ENCODE measurements at regions not wholly inside any gene's neighbourhood (a gene's known extent, or its start where the extent isn't known, plus 50 kb on each side); places are given as distances from the start of the nearest gene placed in this dataset.

DNA sequence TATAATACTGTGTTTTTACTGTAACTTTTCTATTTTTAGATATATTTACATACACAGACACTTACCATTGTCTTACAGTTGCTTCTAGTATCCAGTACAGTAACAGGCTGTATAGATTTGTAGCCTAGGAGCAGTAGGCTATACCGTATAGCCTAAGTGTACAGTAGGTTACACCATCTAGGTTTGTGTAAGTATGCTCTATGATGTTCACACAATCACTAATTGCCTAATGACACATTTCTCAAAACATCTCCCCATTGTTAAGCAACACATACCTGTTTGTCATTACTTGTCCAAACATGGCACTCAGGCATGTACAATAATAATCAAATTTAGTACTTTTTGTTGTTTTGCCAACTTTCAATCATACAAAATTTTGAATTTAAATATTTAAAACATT is 757.3 kb downstream of the DOK5 start:
- Mint-ChIP-seq H3K27me3 (ENCODE audit: low read depth, poor library complexity) (no peaks in the 10 kb centered on the region), H3K36me3 (ENCODE audit: low read depth) (no peaks in the 10 kb centered on the region), H3K27ac (no peak overlapping the region), H3K9me3 (peaks cover 4% of the 10 kb centered on the region), H3K4me3 (no peak overlapping the region), H3K4me1 (no peaks in the 10 kb centered on the region)
- DNase-seq, result no peak
- TF ChIP-seq, protein P1, sequence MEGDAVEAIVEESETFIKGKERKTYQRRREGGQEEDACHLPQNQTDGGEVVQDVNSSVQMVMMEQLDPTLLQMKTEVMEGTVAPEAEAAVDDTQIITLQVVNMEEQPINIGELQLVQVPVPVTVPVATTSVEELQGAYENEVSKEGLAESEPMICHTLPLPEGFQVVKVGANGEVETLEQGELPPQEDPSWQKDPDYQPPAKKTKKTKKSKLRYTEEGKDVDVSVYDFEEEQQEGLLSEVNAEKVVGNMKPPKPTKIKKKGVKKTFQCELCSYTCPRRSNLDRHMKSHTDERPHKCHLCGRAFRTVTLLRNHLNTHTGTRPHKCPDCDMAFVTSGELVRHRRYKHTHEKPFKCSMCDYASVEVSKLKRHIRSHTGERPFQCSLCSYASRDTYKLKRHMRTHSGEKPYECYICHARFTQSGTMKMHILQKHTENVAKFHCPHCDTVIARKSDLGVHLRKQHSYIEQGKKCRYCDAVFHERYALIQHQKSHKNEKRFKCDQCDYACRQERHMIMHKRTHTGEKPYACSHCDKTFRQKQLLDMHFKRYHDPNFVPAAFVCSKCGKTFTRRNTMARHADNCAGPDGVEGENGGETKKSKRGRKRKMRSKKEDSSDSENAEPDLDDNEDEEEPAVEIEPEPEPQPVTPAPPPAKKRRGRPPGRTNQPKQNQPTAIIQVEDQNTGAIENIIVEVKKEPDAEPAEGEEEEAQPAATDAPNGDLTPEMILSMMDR (IDR thresholded peaks at IDR 0.05), result no peak

DNA sequence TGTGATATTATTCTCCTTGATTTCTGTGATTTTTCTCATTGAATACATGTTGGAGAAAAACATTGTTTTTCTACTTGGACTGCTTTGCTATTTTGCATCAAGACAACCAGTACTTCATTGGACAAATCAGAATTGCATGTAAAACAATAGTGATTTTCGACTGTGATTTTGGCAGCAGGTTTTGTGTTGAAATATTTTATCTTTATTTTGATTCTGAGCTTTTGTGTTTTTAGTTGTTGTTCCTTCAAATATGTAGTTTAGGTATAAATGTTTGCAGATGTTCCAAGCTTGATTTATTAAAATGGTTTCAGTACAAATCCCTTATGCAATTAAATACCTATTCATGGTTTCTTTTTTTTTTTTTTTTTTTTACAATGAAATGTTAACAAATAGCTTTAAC is 754.1 kb downstream of the DOK5 start:
- Mint-ChIP-seq H3K27ac (no peak overlapping the region), H3K4me1 (no peaks in the 10 kb centered on the region), H3K9me3 (peaks cover 22% of the 10 kb centered on the region), H3K4me3 (no peak overlapping the region), H3K27me3 (ENCODE audit: low read depth, poor library complexity) (no peaks in the 10 kb centered on the region), H3K36me3 (ENCODE audit: low read depth) (no peaks in the 10 kb centered on the region)
- DNase-seq, result no peak
- TF ChIP-seq, protein P1 (IDR thresholded peaks at IDR 0.05), result no peak

DNA sequence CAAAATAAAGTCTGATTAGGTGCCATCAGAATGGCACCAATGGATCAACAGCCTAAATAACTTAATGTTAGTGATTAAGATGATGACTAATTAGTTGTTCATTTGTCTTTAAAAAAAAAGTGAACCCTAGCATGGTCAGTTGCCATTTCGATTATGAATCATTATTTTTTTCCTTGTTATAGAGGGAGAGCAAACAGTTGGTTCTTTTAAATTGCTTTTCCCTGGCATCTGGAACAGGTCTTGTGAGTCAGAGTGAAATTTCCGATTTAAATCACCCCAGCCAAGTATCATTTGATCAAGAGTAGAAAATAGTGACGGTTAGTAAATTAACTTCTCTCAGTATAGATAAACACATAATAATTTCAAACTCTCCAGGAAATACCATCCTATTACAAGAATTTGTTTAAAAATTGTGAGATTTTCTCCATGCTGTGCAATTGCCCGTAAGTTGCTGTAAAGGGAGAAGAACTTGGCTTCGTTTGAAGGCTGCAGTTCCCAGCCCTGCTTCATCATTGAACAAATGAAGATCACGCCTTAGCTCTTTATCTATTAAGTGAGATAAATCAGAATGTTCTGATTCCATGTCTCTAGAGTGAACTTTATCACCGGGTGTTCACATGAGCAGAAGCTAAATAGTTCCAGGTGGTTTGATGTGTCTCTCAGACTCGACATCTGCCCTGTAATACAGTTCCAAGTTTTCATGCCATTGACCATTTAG is 741.3 kb downstream of the DOK5 start:
- Mint-ChIP-seq H3K4me3 (no peak overlapping the region), H3K36me3 (ENCODE audit: low read depth) (no peaks in the 10 kb centered on the region), H3K4me1 (no peaks in the 10 kb centered on the region), H3K27me3 (ENCODE audit: low read depth, poor library complexity) (peaks cover 9% of the 10 kb centered on the region), H3K9me3 (peaks cover 9% of the 10 kb centered on the region), H3K27ac (no peak overlapping the region)
- TF ChIP-seq, protein P1 (IDR thresholded peaks at IDR 0.05), result no peak
- no peak for DNase-seq

DNA sequence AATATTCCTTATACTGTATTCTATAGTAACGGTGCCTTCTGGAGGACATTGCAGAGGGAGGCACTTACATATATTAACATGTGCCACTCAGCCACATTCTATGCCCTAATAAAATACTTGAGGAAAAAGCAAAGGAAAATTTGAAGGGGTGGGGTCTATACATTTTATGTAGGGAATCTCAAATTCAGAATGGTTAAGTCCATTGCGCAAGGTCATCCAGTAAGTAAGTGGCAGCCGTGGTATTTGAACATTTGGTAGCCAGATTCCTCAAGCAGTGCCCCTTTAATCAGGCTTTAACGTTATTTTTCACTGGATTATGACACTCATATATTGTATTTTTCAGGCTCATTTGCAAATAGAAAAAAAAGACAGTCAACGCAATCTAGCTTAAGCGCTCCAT is 738.3 kb downstream of the DOK5 start:
- Mint-ChIP-seq H3K4me1 (no peaks in the 10 kb centered on the region), H3K27ac (no peak overlapping the region), H3K4me3 (no peak overlapping the region), H3K9me3 (no peaks in the 10 kb centered on the region), H3K36me3 (ENCODE audit: low read depth) (no peaks in the 10 kb centered on the region), H3K27me3 (ENCODE audit: low read depth, poor library complexity) (peaks cover 9% of the 10 kb centered on the region)
- DNase-seq, result no peak
- TF ChIP-seq, protein P1 (IDR thresholded peaks at IDR 0.05), result no peak

DNA sequence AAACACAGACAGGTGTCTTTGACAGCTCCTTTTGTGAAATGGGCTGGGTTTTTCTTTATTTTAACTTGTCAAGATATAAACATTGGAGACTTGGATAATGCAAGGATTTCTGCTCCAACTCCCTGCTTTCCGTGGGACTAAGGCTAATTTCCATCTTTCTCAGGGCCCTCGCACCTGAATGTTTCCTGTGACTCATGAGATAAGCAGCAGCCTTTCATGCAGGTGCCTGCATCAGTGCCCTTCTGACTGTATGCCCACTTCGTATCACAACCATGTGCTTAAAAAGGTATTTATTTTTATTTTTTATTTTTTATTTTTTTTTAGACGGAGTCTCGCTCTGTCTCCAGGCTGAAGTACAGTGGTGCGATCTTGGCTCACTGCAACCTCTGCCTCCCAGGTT is 736.1 kb downstream of the DOK5 start:
- H3K9me3 Mint-ChIP-seq, result no peaks in the 10 kb centered on the region

More for the DNA sequence above, 736.1 kb downstream of the DOK5 start:
- Mint-ChIP-seq H3K36me3 (ENCODE audit: low read depth) (no peaks in the 10 kb centered on the region), H3K4me1 (no peaks in the 10 kb centered on the region), H3K4me3 (no peak overlapping the region), H3K27ac (no peak overlapping the region), H3K27me3 (ENCODE audit: low read depth, poor library complexity) (peaks cover 10% of the 10 kb centered on the region)
- no peak for DNase-seq
- TF ChIP-seq, protein P1 (IDR thresholded peaks at IDR 0.05), result no peak
